SH-SY5Y (cell line): ENCODE measurements at regions not wholly inside any gene's neighbourhood (a gene's known extent, or its start where the extent isn't known, plus 50 kb on each side); places are given as distances from the start of the nearest gene placed in this dataset.

ENCODE experiments used
- GATA2 ChIP-seq: IDR thresholded peaks from 2 replicates; pipeline ENCODE4 v1.6.1; 2011; ENCODE audit warnings: mild to moderate bottlenecking, low read depth, low read length
- GATA3 ChIP-seq: IDR thresholded peaks from 2 replicates; pipeline ENCODE4 v1.6.1; 2011; ENCODE audit warnings: low read depth, mild to moderate bottlenecking, low read length, moderate library complexity

DNA sequence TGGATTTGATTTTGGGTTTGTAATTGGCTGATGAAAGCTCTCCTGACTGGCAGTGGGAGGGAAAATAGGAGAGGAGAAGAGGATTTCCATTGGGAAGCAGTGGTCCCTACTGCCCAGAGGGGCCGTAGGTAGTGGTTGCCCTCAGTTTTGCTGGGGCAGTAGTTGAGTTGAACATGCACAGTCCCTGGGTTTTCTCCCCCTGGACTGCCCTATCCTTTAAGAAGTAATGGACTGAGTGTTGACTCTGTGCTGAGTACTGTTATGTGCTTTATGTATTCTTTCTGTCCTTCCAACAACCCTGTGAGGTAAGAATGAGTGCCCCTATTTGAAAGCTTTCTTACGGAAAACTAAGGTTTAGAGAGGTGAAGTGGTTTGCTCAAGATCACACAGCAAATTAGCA lies 111.2 kb upstream of the RPS23 start:
- TF ChIP-seq GATA2 (no peak), GATA3 (no peak)
